Trophoblast cell (in vitro differentiated cells and primary cell): ENCODE measurements at regions not wholly inside any gene's neighbourhood (a gene's known extent, or its start where the extent isn't known, plus 50 kb on each side); places are given as distances from the start of the nearest gene placed in this dataset.

Source experiments
- DNase-seq, 2 donors: peaks; one replicate each; pipeline ENCODE4 v3.0.0-alpha.2; 2016
- H2AFZ ChIP-seq: 2 replicates; pipeline ENCODE4 v1.6.1; 2013; ENCODE audit warnings: low read length, moderate library complexity, mild to moderate bottlenecking; ENCODE audit not compliant: insufficient read depth, poor library complexity
- H2AK5ac ChIP-seq: 2 replicates; pipeline ENCODE4 v1.6.1; 2013; ENCODE audit warnings: mild to moderate bottlenecking, low read length
- H2BK120ac ChIP-seq: 2 replicates; pipeline ENCODE4 v1.6.1; 2013; ENCODE audit warnings: low read length, mild to moderate bottlenecking, moderate library complexity; ENCODE audit not compliant: insufficient read depth, poor library complexity
- H2BK12ac ChIP-seq: 2 replicates; pipeline ENCODE4 v1.6.1; 2013; ENCODE audit warnings: mild to moderate bottlenecking, low read length, moderate library complexity
- H2BK5ac ChIP-seq: 2 replicates; pipeline ENCODE4 v1.6.1; 2013; ENCODE audit warnings: low read length, low read depth, moderate library complexity, mild to moderate bottlenecking; ENCODE audit not compliant: poor library complexity
- H3K14ac ChIP-seq: 2 replicates; pipeline ENCODE4 v1.6.1; 2013; ENCODE audit warnings: mild to moderate bottlenecking, low read length
- H3K18ac ChIP-seq: 2 replicates; pipeline ENCODE4 v1.6.1; 2013; ENCODE audit warnings: mild to moderate bottlenecking, low read length
- H3K23ac ChIP-seq: 2 replicates; pipeline ENCODE4 v1.6.1; 2013; ENCODE audit warnings: low read length
- H3K27ac ChIP-seq: 2 replicates; pipeline ENCODE4 v1.5.1; 2013; ENCODE audit warnings: low read depth, mild to moderate bottlenecking, inconsistent platforms, low read length, moderate library complexity
- H3K27me3 ChIP-seq: 2 replicates; pipeline ENCODE4 v1.6.1; 2013; ENCODE audit warnings: inconsistent platforms, mild to moderate bottlenecking, low read length, moderate library complexity; ENCODE audit not compliant: insufficient read depth
- H3K36me3 ChIP-seq, 2 experiments: 1 replicate in 1 of 2; 2 replicates in 1 of 2; pipeline ENCODE4 v1.6.1; 2013; ENCODE audit warnings: low read length in 2 of 2, mild to moderate bottlenecking in 2 of 2, moderate library complexity in 1 of 2; ENCODE audit not compliant: insufficient read depth in 2 of 2, control insufficient read depth in 1 of 2
- H3K4ac ChIP-seq: 2 replicates; pipeline ENCODE4 v1.6.1; 2013; ENCODE audit warnings: low read depth, mild to moderate bottlenecking, low read length, moderate library complexity
- H3K4me1 ChIP-seq, 2 experiments: 1 replicate in 1 of 2; 2 replicates in 1 of 2; pipeline ENCODE4 v1.6.1; 2013; ENCODE audit warnings: low read length in 2 of 2, mild to moderate bottlenecking in 2 of 2, moderate library complexity in 1 of 2; ENCODE audit not compliant: insufficient read depth in 2 of 2, control insufficient read depth in 1 of 2
- H3K4me2 ChIP-seq: 2 replicates; pipeline ENCODE4 v1.6.1; 2013; ENCODE audit warnings: inconsistent platforms, mild to moderate bottlenecking, low read length, moderate library complexity
- H3K4me3 ChIP-seq: 2 replicates; pipeline ENCODE4 v1.5.1; 2013; ENCODE audit warnings: mild to moderate bottlenecking, low read depth, low read length, inconsistent platforms
- H3K79me1 ChIP-seq: one replicate; pipeline ENCODE4 v1.6.1; 2013; ENCODE audit warnings: low read length
- H3K79me2 ChIP-seq: 2 replicates; pipeline ENCODE4 v1.6.1; 2013; ENCODE audit warnings: low read length, mild to moderate bottlenecking; ENCODE audit not compliant: control insufficient read depth, insufficient read depth, poor library complexity
- H3K9ac ChIP-seq: 2 replicates; pipeline ENCODE4 v1.6.1; 2013; ENCODE audit warnings: mild to moderate bottlenecking, low read length
- H3K9me3 ChIP-seq: 2 replicates; pipeline ENCODE4 v1.6.1; 2013; ENCODE audit warnings: low read depth, mild to moderate bottlenecking, control low read depth, inconsistent platforms, low read length; ENCODE audit not compliant: insufficient read depth
- H4K12ac ChIP-seq: 2 replicates; pipeline ENCODE4 v1.6.1; 2013; ENCODE audit warnings: low read depth, mild to moderate bottlenecking, low read length, moderate library complexity
- H4K8ac ChIP-seq: 2 replicates; pipeline ENCODE4 v1.6.1; 2013; ENCODE audit warnings: low read depth, mild to moderate bottlenecking, low read length, moderate library complexity
- H4K91ac ChIP-seq: one replicate; pipeline ENCODE4 v1.6.1; 2013; ENCODE audit warnings: low read depth, mild to moderate bottlenecking, low read length, moderate library complexity
- WGBS: extraction: QIAGEN DNeasy Blood & Tissue Kit; methylation state at CpG from one replicate; pipeline ENCODE4 v1.1.7; 2013; ENCODE audit warnings: missing lambda C conversion rate; ENCODE audit not compliant: insufficient read length, insufficient coverage; ENCODE audit errors: extremely low coverage; 5-methylcytosine and 5-hydroxymethylcytosine counted together

DNA sequence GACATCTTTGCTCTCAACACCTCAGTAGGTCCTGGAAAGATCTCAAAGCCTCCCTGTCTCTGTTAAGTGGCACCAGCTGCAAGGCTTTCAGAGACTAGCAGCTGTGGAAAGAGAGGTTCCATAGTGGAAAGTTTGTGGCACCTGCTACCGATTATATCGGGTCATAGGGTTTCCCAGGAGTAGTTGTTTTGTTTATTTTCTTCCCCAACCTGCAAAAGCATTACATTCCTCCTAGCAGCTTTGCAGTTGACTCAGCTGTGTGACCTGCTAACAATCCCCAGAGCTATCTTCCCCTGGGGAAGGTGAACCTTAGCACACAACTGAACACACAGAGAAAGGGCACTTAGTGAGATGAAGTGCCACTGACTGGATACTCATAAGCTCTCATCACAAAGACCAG lies 598.9 kb upstream of the GRM7 start:
- no peak overlapping the region for H4K12ac ChIP-seq
- no peaks in the 10 kb centered on the region for H3K27me3 ChIP-seq
- no peak overlapping the region for H2BK120ac ChIP-seq
- H3K4me1 ChIP-seq: peaks cover 0 to 2% of the 10 kb centered on the region in 2 experiments
- no peak overlapping the region for H3K27ac ChIP-seq
- peak overlapping the region; percentile 98 for H3K23ac ChIP-seq
- H3K4me3 ChIP-seq: no peak overlapping the region
- no peak overlapping the region for H3K4me2 ChIP-seq
- no peak overlapping the region for H3K4ac ChIP-seq
- no peak overlapping the region for H4K91ac ChIP-seq
- no peaks in the 10 kb centered on the region for H3K9me3 ChIP-seq
- H3K18ac ChIP-seq: no peak overlapping the region
- DNase-seq: peak in 1 of 2 donors; percentile 29
- H2AFZ ChIP-seq: no peak overlapping the region
- no peak overlapping the region for H3K9ac ChIP-seq
- no peak overlapping the region for H2BK12ac ChIP-seq
- H3K79me2 ChIP-seq: no peaks in the 10 kb centered on the region
- H3K79me1 ChIP-seq: no peaks in the 10 kb centered on the region
- H3K36me3 ChIP-seq: no peaks in the 10 kb centered on the region
- no CpG with 5 or more reads among the region's 2 CpGs for WGBS
- no peak overlapping the region for H2AK5ac ChIP-seq
- H2BK5ac ChIP-seq: no peak overlapping the region
- H4K8ac ChIP-seq: no peak overlapping the region
- H3K14ac ChIP-seq: no peak overlapping the region

DNA sequence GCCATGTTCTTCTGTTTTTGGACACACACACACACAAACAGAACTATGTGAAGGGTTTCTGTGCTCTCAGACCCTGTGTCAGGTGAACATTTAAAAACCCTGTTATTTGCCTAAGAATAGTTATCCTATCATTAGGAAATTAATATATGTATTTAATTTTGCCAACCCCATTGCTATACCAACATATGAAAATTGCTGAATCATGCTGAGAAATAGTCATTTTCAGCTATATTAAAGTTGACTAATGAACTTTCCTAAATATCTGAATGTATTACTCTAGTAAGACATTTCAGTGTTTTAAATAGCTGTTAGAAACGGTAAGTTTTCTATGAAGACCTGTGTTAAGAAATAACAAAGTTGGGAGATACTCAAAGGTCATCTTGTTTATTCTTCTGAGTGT lies 596.9 kb upstream of the GRM7 start:
- H3K79me1 ChIP-seq: no peaks in the 10 kb centered on the region
- no peaks in the 10 kb centered on the region for H3K36me3 ChIP-seq
- H3K4me2 ChIP-seq: no peak overlapping the region
- no peak overlapping the region for H2BK120ac ChIP-seq
- H3K4me3 ChIP-seq: no peak overlapping the region
- H3K27ac ChIP-seq: no peak overlapping the region
- H3K79me2 ChIP-seq: no peaks in the 10 kb centered on the region
- no peak overlapping the region for H3K9ac ChIP-seq
- no peak overlapping the region for H2AFZ ChIP-seq
- no peak overlapping the region for H3K4ac ChIP-seq
- no peaks in the 10 kb centered on the region for H3K9me3 ChIP-seq
- H4K8ac ChIP-seq: no peak overlapping the region
- no peaks in the 10 kb centered on the region for H3K4me1 ChIP-seq
- H3K14ac ChIP-seq: no peak overlapping the region
- H3K23ac ChIP-seq: no peak overlapping the region
- no peaks in the 10 kb centered on the region for H3K27me3 ChIP-seq
- no peak overlapping the region for H2AK5ac ChIP-seq
- no CpG with 5 or more reads among the region's 1 CpG for WGBS
- no peak overlapping the region for H2BK12ac ChIP-seq
- no peak overlapping the region for H4K12ac ChIP-seq
- no peak overlapping the region for H4K91ac ChIP-seq
- no peak overlapping the region for H2BK5ac ChIP-seq
- DNase-seq: no peak
- H3K18ac ChIP-seq: no peak overlapping the region

DNA sequence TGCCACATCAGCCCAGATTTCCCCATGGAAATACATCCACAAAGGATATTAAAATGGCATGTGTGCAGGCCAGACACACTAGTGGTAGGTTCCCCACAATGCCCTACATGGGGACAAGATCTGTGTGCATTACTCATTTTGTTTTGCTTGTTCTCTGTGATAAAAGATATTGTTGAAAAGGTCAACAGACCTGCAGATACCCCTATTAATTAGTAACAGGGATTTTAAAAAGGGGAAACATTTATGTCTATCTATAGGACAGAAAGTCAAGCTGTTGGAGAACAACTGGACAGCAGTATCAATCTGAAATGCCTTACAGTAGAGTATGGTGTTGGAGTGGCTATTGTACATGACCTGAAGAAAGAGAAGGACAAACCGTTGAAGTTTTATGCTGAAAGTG lies 596.0 kb upstream of the GRM7 start:
- DNase-seq: no peak
- no peak overlapping the region for H3K9ac ChIP-seq
- H2BK5ac ChIP-seq: no peak overlapping the region
- H3K27ac ChIP-seq: no peak overlapping the region
- no peak overlapping the region for H2BK12ac ChIP-seq
- no peak overlapping the region for H2BK120ac ChIP-seq
- H3K14ac ChIP-seq: no peak overlapping the region
- H3K4ac ChIP-seq: no peak overlapping the region
- no peak overlapping the region for H3K23ac ChIP-seq
- H4K8ac ChIP-seq: no peak overlapping the region
- H3K18ac ChIP-seq: no peak overlapping the region
- H2AK5ac ChIP-seq: no peak overlapping the region
- no peaks in the 10 kb centered on the region for H3K27me3 ChIP-seq
- H3K4me3 ChIP-seq: no peak overlapping the region
- no peaks in the 10 kb centered on the region for H3K79me2 ChIP-seq
- H4K12ac ChIP-seq: no peak overlapping the region
- no peaks in the 10 kb centered on the region for H3K79me1 ChIP-seq
- no peak overlapping the region for H2AFZ ChIP-seq
- WGBS: no CpG with 5 or more reads among the region's 1 CpG
- H3K36me3 ChIP-seq: no peaks in the 10 kb centered on the region
- H3K9me3 ChIP-seq: no peaks in the 10 kb centered on the region
- no peaks in the 10 kb centered on the region for H3K4me1 ChIP-seq
- no peak overlapping the region for H4K91ac ChIP-seq
- no peak overlapping the region for H3K4me2 ChIP-seq

DNA sequence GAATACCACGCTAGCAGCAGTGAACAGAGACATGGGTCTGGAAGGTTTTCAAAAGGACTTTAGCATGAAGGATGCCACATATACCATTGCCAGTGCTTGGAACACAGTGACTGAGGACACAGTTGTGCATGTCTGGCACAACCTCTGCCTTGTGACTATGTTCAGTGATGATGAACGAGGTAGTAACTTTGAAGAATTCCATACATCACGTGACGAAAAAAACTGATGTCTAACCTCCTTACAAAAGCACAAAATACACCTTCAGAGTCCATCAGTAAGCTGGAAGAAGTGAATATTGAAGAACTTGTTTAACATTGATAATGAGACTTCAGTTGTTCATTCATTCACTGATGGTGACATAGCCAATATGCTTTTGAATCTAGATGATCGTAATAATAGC lies 594.8 kb upstream of the GRM7 start:
- H3K36me3 ChIP-seq: no peaks in the 10 kb centered on the region
- H2AK5ac ChIP-seq: no peak overlapping the region
- no peak overlapping the region for H3K9ac ChIP-seq
- no peak overlapping the region for H3K4me3 ChIP-seq
- no peaks in the 10 kb centered on the region for H3K9me3 ChIP-seq
- no peaks in the 10 kb centered on the region for H3K79me1 ChIP-seq
- no peak overlapping the region for H2AFZ ChIP-seq
- H2BK120ac ChIP-seq: no peak overlapping the region
- no peak overlapping the region for H2BK12ac ChIP-seq
- DNase-seq: no peak
- no peak overlapping the region for H3K4me2 ChIP-seq
- no peak overlapping the region for H2BK5ac ChIP-seq
- no peak overlapping the region for H3K4ac ChIP-seq
- H3K27ac ChIP-seq: no peak overlapping the region
- H3K79me2 ChIP-seq: no peaks in the 10 kb centered on the region
- no peak overlapping the region for H4K12ac ChIP-seq
- no peak overlapping the region for H3K18ac ChIP-seq
- WGBS: no CpG with 5 or more reads among the region's 5 CpGs
- H3K27me3 ChIP-seq: no peaks in the 10 kb centered on the region
- no peak overlapping the region for H3K14ac ChIP-seq
- no peaks in the 10 kb centered on the region for H3K4me1 ChIP-seq
- H3K23ac ChIP-seq: peak overlapping the region; percentile 90
- no peak overlapping the region for H4K8ac ChIP-seq
- no peak overlapping the region for H4K91ac ChIP-seq
